Omental fat pad (tissue), 3 donors: ENCODE measurements at regions not wholly inside any gene's neighbourhood (a gene's known extent, or its start where the extent isn't known, plus 50 kb on each side); places are given as distances from the start of the nearest gene placed in this dataset.

Experiments
- ATAC-seq: fragments of 150-250 bp; one replicate; pipeline ENCODE4 v1.9.1; 2016; ENCODE audit warnings: mild to moderate bottlenecking, moderate library complexity; ENCODE audit not compliant: low FRiP score
- DNase-seq: peaks from one replicate; pipeline ENCODE4 v3.0.0-alpha.2; 2019; ENCODE audit warnings: low spot score
- TF ChIP-seq, protein P1 (sequence below), 3 donors: fragments of 450-650 bp; IDR thresholded peaks; one replicate each; pipeline ENCODE4 v1.5.1; 2016 to 2017; ENCODE audit warnings: antibody characterized with exemption in 3 of 3, mild to moderate bottlenecking in 3 of 3, moderate library complexity in 2 of 3

DNA sequence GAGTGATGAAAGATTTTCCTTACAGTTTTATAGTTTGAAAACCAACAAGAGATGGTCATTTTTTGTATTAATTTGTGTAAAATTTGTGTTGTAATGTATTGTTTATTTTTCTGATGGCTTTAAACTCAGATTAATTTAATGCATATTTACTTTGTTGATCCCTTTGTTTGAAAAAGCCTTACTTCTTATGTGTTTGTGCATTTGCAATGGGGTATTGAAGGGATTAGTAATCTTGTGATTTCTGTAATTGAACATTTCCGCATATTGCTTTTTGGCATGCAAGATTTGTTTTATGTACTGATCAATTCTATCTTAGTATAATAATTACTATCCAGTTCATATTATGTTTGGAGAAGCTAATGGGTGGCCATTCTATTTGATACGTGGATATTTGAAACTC lies 98.4 kb upstream of the ROBO1 start:
- DNase-seq (no peak), ATAC-seq (no peak)
- TF ChIP-seq, protein P1, sequence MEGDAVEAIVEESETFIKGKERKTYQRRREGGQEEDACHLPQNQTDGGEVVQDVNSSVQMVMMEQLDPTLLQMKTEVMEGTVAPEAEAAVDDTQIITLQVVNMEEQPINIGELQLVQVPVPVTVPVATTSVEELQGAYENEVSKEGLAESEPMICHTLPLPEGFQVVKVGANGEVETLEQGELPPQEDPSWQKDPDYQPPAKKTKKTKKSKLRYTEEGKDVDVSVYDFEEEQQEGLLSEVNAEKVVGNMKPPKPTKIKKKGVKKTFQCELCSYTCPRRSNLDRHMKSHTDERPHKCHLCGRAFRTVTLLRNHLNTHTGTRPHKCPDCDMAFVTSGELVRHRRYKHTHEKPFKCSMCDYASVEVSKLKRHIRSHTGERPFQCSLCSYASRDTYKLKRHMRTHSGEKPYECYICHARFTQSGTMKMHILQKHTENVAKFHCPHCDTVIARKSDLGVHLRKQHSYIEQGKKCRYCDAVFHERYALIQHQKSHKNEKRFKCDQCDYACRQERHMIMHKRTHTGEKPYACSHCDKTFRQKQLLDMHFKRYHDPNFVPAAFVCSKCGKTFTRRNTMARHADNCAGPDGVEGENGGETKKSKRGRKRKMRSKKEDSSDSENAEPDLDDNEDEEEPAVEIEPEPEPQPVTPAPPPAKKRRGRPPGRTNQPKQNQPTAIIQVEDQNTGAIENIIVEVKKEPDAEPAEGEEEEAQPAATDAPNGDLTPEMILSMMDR (IDR thresholded peaks at IDR 0.05) = no peak

- DNase-seq (no peak), ATAC-seq (no peak)
- TF ChIP-seq, protein P1 (IDR thresholded peaks at IDR 0.05) = no peak
Observed at GRCh38 chr3:79864077-79864476, 96.3 kb upstream of the ROBO1 start.

DNA sequence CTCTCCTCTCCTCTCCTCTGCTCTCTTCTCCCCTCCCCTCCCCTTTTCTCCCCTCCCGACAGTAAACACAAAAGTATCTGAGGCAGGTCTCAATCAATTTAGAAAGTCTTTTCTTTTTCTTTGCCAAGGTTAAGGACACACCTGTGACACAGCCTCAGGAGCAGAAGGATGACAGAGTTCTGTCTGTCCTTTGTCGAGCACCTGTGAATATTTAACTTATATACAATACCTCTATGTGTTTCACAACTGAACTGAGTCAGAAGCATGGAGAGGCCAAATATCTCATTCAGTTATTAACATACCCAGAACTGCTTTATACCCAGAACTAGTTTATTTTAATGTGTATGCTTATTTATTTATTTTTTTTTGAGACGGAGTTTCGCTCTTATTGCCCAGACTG lies 81.1 kb upstream of the ROBO1 start:
- no peak for DNase-seq
- TF ChIP-seq, protein P1 (IDR thresholded peaks at IDR 0.05) = no peak
- no peak for ATAC-seq

GRCh38 chr3:79847928-79848327 lies 80.1 kb upstream of the ROBO1 start:
- TF ChIP-seq, protein P1 (IDR thresholded peaks at IDR 0.05) = no peak
- ATAC-seq (no peak), DNase-seq (no peak)

GRCh38 chr3:79846148-79846933 lies 78.5 kb upstream of the ROBO1 start:
- ATAC-seq = no peak
- DNase-seq = no peak
- TF ChIP-seq, protein P1 (IDR thresholded peaks at IDR 0.05) = no peak

DNA sequence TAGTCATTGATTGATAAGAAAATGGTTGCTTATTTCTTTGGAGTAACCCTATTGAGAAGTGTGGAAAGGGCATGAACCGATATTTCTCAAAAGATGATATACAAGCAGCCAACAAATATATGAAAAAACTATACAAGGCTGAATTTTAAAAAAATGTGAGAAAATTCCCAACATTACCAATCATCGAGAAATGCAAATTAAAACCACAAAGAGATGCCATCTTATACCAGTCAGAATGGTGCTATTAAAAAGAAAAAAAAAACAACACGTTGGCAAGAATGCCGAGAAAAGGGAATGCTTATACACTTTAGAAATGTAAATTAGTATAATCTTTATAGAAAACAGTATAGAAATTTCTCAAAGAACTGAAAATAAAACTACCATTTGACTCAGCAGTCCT lies 77.7 kb upstream of the ROBO1 start:
- no peak for DNase-seq
- ATAC-seq = no peak
- TF ChIP-seq, protein P1 (IDR thresholded peaks at IDR 0.05) = no peak

DNA sequence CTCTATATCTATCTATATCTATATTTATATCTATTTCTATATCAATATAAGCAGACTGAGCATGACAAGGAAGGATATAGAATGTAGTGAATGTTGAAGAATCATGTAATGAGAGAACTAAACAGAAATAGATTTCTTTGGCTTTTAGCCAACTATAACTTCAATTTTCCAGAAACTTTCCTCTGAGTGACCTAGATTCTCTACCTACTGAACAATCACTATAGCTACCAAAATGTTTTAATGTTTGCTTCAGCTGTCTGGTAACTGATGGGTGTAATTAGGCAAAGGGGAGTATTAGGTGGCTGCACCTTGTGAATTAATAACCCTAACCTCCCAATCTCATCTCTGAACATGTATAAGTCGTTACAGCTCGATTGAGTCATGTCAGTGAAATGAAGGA lies 76.4 kb upstream of the ROBO1 start:
- ATAC-seq (no peak), DNase-seq (no peak)
- TF ChIP-seq, protein P1 (IDR thresholded peaks at IDR 0.05) = no peak
